GM19023 (cell line): ENCODE measurements at regions not wholly inside any gene's neighbourhood (a gene's known extent, or its start where the extent isn't known, plus 50 kb on each side); places are given as distances from the start of the nearest gene placed in this dataset.
"Not testable (repeated sequence)": the region's sequence is repeated elsewhere in the genome, so short reads cannot be mapped to it uniquely, and the experiment has no call there.

Experiments
- ATAC-seq: cut with Tn5 transposase; IDR thresholded peaks from one replicate; pipeline ENCODE4 v1.9.1; 2021; ENCODE audit warnings: mild to moderate bottlenecking, moderate library complexity; ENCODE audit not compliant: unreplicated experiment

DNA sequence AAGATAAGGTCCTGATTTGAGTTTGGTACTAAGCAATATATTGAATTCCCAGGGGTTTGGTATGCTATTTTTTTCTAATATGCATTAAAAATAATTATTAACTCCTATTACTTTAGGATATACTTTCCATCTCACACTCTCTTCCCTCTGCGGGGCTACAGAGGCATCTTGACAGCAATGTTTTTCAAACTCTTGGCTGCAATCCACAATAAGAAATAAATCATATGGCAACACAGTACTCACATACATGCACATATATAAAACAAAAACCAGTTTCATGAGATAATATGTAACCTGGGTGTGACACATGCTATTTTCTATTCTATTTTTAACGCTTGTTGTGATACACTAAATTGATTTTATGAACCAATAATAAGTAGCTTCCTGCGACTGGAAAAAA lies 189.5 kb downstream of the UNC5CL start:
- ATAC-seq: no peak

- ATAC-seq: no peak
Measured at GRCh38 chr6:40848868-40849514, 190.0 kb downstream of the UNC5CL start.

- ATAC-seq: no peak
Measured at GRCh38 chr6:40848038-40848437, 191.0 kb downstream of the UNC5CL start.

- no peak for ATAC-seq
Measured at GRCh38 chr6:40845553-40845952, 193.5 kb downstream of the UNC5CL start.

- ATAC-seq: no peak
Measured at GRCh38 chr6:40844246-40844645, 194.8 kb downstream of the UNC5CL start.

DNA sequence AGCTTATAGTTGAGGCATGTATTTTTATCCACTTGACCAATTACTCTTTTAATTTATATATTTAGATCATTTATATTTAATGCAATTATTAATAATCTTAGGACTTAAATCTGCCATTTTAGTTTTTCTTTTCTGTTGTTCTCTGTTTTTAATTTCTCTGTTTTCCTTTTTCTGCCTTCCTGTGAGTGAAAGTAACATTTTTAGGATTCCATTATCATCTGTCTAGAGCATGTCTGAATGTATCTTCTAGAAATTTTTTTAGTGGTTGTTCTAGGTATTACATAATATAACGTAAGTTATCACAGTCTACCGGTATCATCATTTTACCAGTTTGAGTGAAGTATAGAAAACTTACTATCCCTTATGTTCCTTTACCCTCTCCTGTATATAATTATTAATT lies 197.3 kb downstream of the UNC5CL start:
- ATAC-seq: no peak

- no peak for ATAC-seq
Measured at GRCh38 chr6:40832691-40833090, 206.3 kb downstream of the UNC5CL start.

- no peak for ATAC-seq
Measured at GRCh38 chr6:40831381-40831780, 207.6 kb downstream of the UNC5CL start.

DNA sequence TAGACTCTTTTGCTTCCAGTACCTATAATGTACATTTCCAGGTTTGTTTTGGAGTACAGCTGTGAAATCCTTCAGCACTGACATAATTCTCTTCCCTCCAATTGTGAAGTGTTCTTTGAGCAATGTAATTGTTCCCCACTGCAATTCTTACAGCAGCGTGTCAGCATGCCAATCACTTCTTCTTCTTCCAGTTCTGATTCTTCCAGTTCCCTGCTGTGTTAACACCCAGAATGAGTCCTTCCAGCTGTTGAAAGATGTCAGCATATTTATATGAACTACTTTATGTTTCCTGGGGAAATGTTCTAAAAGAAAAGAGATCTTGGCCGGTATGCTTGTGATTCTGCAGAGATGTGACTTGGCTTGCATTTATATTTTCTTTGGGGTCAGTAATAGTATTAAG lies 213.9 kb downstream of the UNC5CL start:
- no peak for ATAC-seq

DNA sequence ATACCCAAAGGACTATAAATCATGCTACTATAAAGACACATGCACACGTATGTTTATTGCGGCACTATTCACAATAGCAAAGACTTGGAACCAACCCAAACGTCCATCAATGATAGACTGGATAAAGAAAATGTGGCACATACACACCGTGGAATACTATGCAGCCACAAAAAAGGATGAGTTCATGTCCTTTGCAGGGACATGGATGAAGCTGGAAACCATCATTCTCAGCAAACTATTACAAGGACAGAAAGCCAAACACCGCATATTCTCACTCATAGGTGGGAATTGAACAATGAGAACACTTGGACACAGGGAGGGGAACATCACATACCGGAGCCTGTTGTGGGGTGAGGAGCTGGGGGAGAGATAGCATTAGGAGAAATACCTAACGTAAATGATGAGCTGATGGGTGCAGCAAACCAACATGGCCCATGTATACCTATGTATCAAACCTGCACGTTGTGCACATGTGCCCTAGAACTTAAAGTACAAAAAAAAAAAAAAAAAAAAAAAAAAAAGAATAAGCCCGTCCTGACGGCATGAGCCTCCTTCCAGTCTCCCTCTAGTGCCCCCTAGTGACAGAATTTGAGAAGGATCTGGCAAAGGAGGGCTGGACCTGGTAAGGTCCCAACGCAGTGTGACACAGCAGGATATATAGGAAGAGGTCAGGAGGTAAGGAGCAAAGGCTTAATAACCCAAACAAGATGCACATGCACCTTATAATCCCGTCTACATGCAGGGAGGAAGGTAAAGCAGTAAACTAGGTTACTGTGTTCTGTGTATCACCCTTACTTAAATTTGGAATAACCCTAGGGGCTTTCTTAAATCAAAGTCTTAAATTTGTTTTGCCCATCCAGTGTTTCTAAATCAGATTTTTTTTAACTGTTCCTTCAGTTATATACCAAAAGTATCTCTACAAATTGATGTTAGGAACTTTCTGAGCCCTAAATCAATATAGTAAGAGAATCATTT lies 214.8 kb downstream of the UNC5CL start:
- not testable (repeated sequence) for ATAC-seq

GRCh38 chr6:40822619-40823018 lies 216.4 kb downstream of the UNC5CL start:
- no peak for ATAC-seq

GRCh38 chr6:40819182-40819834 lies 219.7 kb downstream of the UNC5CL start:
- no peak for ATAC-seq

DNA sequence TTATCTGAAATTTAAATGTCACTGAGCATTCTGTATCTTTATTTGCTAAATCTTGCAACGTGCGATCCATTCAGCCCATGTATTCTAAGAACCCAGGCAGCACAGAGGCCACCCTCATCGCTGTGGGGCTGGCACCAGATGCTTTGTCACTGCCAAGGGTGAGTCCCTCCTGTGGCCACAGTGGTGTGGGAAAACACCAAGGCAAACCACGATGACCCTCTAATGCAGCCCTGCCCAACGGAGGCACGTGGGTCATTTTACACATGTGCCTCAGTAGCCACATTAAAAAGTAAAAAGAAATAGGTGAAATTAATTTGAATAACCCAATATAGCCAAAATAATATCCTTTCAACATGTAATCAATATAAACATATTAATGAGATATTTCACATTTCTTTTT lies 221.7 kb downstream of the UNC5CL start:
- no peak for ATAC-seq

DNA sequence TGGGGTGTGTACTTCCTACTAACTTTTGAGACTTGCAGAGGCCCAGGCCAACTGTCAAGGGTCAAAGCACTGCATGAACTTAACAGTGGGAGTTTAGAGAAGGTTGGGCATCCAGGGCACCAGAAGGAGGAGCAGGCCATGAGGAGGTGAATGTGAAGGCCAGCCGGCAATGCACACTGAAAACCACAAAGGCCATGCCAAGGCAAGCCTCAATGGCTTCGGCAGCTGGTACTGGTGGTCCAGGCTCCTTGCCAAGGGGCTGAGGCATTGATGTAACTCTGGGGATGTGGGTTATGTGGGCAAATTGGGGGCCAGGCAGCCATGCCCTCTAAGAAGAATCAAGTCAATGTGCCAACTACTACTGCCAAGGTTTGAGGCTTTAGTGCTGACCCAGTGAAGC lies 222.4 kb downstream of the UNC5CL start:
- no peak for ATAC-seq

DNA sequence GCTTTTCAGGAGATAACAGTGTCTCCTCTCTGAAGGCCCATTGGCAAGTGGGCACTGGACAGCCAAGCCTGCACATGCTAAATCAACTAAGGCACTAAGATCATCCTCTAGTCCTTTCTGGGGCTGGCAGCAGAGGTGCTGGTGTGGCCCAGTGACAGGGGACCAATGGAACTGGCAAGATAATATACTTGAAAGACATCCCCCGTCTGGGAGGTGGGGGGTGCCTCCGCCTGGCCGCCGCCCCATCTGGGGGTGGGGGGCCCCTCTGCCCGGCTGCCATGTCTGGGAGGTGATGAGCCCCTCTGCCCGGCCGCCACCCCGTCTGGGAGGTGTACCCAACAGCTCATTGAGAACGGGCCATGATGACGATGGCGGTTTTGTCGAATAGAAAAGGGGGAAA lies 223.3 kb downstream of the UNC5CL start:
- no peak for ATAC-seq

GRCh38 chr6:40810171-40810570 lies 223.0 kb upstream of the LRFN2 start:
- no peak for ATAC-seq

GRCh38 chr6:40809627-40810026 lies 222.5 kb upstream of the LRFN2 start:
- ATAC-seq: no peak

DNA sequence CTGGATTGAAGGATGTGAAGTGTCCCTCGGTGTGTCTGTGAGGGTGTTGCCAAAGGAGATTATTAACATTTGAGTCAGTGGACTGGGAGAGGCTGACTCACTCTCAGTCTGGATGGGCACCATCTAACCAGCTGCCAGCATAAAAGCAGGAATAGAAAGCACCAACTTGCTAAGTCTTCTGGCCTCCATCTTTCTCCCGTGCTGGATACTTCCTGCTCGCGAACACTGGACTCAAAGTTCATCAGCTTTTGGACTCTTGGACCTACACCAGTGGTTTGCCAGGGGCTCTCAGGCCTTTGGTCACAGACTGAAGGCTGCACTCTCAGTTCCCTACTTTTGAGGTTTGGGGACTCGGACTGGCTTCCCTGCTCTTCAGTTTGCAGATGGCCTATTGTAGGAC lies 220.3 kb upstream of the LRFN2 start:
- ATAC-seq: no peak

DNA sequence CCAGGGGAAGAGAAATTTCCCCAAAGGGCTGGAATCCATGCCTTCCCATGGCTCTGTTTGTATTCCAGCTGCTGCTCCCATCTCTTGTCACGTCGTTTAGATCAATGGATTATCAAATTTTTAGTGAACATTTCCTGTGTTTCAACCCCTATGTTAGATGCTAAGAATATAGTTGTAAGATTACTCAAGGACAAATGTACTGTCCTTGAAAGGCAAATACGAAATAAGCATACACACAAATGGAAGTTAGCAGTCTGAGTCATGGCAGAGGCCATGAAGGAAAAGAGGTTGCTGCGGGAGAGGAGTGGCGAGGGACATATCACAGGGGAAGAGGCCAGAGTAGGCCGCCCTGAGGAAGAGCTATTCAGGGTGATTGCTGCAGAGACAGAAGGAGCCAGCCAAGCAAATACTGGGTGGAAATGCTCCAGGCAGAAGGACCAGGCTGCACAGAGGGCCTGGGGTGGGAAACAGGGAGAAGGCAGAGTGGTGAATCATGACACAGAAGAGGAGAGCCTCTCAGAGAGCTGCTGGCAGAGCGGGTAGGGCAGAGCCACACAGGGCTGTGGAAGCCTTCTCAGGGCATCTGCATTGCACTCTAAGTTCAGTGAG lies 219.2 kb upstream of the LRFN2 start:
- ATAC-seq: no peak

DNA sequence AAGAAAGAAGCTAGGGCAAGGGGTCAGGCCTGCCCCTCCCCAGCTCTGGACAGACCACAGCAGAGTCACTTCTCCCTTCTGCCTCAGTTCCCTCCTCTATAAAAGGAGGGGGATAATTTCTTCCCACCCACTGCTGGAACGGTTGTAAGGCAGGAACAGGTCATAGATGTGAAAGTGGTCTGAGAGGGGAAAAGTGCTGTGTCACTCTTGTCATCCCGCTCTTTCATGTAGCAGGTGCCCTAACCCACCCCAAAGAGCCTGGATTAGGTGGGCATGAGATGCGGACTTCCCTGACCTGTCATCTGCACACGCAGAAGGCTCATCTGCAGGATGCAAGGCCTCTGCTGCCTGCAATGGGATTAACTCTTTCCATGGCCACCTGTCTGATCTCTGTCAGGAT lies 218.2 kb upstream of the LRFN2 start:
- ATAC-seq: no peak

DNA sequence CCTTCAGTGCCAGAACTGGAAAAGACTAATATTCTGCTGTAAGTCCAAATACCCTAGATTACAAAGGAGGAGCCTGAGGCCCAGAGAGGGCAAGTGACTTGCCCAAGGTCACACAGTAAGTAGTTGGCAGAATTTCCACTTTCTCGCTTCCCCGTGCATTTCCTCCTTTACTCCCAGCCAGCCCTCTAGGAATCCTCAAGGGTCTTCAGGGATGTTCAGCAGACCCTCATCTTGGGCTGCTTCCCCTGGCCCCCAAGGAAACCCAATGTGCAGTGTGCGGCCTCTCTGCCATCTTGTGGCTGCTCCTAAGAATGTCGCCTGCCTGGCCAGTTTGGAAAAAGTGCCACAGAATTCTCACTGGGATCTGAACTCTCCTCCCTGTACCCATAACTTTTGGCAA lies 217.7 kb upstream of the LRFN2 start:
- no peak for ATAC-seq
